Left ventricle myocardium inferior (tissue), 1 donor: ENCODE measurements at regions not wholly inside any gene's neighbourhood (a gene's known extent, or its start where the extent isn't known, plus 50 kb on each side); places are given as distances from the start of the nearest gene placed in this dataset.

Experiments
- DNase-seq: peaks from one replicate; pipeline ENCODE4 v3.0.0-alpha.2; 2020
- H3K27ac ChIP-seq: fragments of 200-600 bp; replicated peaks from 2 replicates; pipeline ENCODE4 v1.8.0; 2021
- H3K27me3 ChIP-seq: fragments of 200-600 bp; 2 replicates; pipeline ENCODE4 v1.8.0; 2021; ENCODE audit warnings: low read depth
- H3K36me3 ChIP-seq: fragments of 200-600 bp; 2 replicates; pipeline ENCODE4 v1.8.0; 2021
- H3K4me1 ChIP-seq: fragments of 200-600 bp; 2 replicates; pipeline ENCODE4 v1.8.0; 2021
- H3K4me3 ChIP-seq: fragments of 200-600 bp; 2 replicates; pipeline ENCODE4 v1.8.0; 2021; ENCODE audit warnings: mild to moderate bottlenecking, moderate library complexity
- H3K9me3 ChIP-seq: fragments of 200-600 bp; replicated peaks from 2 replicates; pipeline ENCODE4 v1.8.0; 2021
- CTCF ChIP-seq: fragments of 200-600 bp; IDR thresholded peaks from 2 replicates; pipeline ENCODE4 v1.8.0; 2021; ENCODE audit warnings: antibody characterized with exemption, mild to moderate bottlenecking, borderline replicate concordance
- intact Hi-C: fragments of 100-400 bp; cut with micrococcal nuclease; formaldehyde crosslinking; loops from one replicate; pipeline ENCODE4 v1.11.0; 2022
- donor health status: DM: no; HTN: yes; CAD: no; lungs with severe emphysema.

DNA sequence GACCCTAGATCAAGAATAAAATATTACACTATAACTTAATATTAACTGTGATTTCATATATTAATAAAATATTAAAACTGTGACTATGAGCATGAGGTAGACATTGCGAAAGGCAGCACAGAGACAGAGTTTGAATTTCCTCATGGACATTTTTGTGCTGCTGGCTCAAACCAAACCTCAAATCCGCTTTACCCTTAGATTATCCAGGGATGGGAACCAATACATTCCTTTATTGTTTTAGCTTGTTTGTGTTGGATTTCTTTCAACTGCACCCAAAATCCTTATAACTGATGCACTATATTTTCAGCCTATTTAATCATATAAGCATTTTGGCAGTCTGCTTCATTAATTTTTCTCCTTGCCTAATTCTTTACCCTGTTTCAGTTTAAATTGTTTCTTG lies 436.7 kb downstream of the ATP23 start:
- no peak overlapping the region for H3K27ac ChIP-seq
- no peaks in the 10 kb centered on the region for H3K36me3 ChIP-seq
- DNase-seq: no peak
- H3K27me3 ChIP-seq: no peaks in the 10 kb centered on the region
- no peaks in the 10 kb centered on the region for H3K4me1 ChIP-seq
- no peak overlapping the region for H3K4me3 ChIP-seq
- no peak for TF ChIP-seq CTCF
- intact Hi-C loops: no loop called here
- no peaks in the 10 kb centered on the region for H3K9me3 ChIP-seq

- no peaks in the 10 kb centered on the region for H3K4me1 ChIP-seq
- no peaks in the 10 kb centered on the region for H3K27me3 ChIP-seq
- H3K36me3 ChIP-seq: no peaks in the 10 kb centered on the region
- no peak for DNase-seq
- H3K4me3 ChIP-seq: no peak overlapping the region
- TF ChIP-seq CTCF: no peak
- no peaks in the 10 kb centered on the region for H3K9me3 ChIP-seq
- no peak overlapping the region for H3K27ac ChIP-seq
- intact Hi-C loops: no loop called here
Observed at GRCh38 chr12:58381546-58381945, 440.2 kb downstream of the ATP23 start.

DNA sequence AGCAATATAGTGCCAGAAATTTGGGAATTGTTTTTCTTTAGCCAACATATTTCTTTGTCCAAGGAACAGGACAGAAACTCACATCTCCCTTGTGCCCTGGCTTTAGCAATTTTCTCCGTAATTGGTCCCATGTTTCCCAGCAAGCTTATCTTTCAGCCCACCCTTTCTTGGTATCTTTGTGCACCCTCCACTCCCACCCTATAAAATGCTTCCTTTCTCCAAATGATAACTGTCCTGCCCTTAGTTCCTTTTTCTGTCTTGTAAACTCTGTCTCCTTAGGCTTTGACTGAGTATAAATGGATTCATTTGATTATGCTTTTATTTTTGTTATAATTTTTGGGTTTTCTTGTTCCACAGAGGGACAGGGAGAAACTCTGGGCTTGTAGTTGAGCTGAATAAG lies 442.8 kb downstream of the ATP23 start:
- DNase-seq: no peak
- H3K27ac ChIP-seq: no peak overlapping the region
- H3K9me3 ChIP-seq: no peaks in the 10 kb centered on the region
- H3K4me3 ChIP-seq: no peak overlapping the region
- TF ChIP-seq CTCF: no peak
- H3K4me1 ChIP-seq: no peaks in the 10 kb centered on the region
- no peaks in the 10 kb centered on the region for H3K27me3 ChIP-seq
- intact Hi-C loops: no loop called here
- H3K36me3 ChIP-seq: no peaks in the 10 kb centered on the region

DNA sequence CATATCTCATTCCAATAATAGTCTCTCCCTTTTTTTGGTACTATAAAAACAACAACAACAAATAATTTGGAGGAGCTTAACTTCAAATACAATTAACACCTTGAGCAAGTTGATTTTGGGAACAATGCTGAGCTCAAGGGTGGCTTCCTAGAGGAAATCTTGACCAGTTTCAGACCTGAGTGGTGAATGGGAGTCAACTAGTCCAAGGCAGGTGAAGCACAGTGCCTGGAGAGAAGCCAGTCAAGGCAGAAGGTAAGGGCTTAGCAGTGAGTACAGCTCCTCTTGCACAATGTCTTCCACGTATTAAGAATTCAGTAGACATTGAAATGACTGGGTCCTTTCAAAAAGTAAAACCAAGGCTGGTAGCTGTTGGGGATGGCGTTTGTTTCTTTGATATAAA lies 444.8 kb downstream of the ATP23 start:
- no peaks in the 10 kb centered on the region for H3K4me1 ChIP-seq
- intact Hi-C loops: no loop called here
- DNase-seq: no peak
- no peak for TF ChIP-seq CTCF
- H3K27ac ChIP-seq: no peak overlapping the region
- no peak overlapping the region for H3K4me3 ChIP-seq
- no peaks in the 10 kb centered on the region for H3K27me3 ChIP-seq
- no peaks in the 10 kb centered on the region for H3K9me3 ChIP-seq
- no peaks in the 10 kb centered on the region for H3K36me3 ChIP-seq

DNA sequence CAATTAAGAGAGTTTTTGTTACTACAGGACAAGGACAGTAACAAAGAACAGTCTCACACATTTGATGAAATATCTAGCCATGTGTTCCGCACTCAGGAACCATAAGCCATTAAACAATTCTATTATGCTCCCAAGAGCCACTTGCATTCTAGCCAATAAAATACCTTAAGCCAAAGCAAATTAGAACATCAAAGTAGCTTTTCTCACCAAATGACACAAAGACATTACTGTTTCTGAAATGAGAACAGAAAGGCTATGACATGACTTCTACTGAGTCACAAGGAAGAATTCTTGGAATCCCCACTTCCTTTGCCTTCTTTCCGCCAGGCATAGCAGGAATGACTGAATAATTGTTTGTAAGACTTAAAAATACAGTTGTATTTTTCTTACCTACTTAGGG lies 445.8 kb downstream of the ATP23 start:
- no peak for DNase-seq
- Histone ChIP-seq H3K36me3 (no peaks in the 10 kb centered on the region), H3K4me3 (no peak overlapping the region), H3K4me1 (no peaks in the 10 kb centered on the region), H3K9me3 (no peaks in the 10 kb centered on the region), H3K27ac (no peak overlapping the region), H3K27me3 (no peaks in the 10 kb centered on the region)
- TF ChIP-seq CTCF: no peak
- intact Hi-C loops: no loop called here

GRCh38 chr12:58388261-58388660 lies 446.9 kb downstream of the ATP23 start:
- intact Hi-C loops: no loop called here
- H3K36me3 ChIP-seq: no peaks in the 10 kb centered on the region
- no peaks in the 10 kb centered on the region for H3K27me3 ChIP-seq
- no peak overlapping the region for H3K27ac ChIP-seq
- TF ChIP-seq CTCF: no peak
- H3K4me1 ChIP-seq: no peaks in the 10 kb centered on the region
- no peaks in the 10 kb centered on the region for H3K9me3 ChIP-seq
- H3K4me3 ChIP-seq: no peak overlapping the region
- DNase-seq: no peak
